T-cell (primary cell): ENCODE measurements at regions not wholly inside any gene's neighbourhood (a gene's known extent, or its start where the extent isn't known, plus 50 kb on each side); places are given as distances from the start of the nearest gene placed in this dataset.

Experiments used
- ATAC-seq, 4 experiments: fragments of 200-7000 bp in 3 of 4; fragments of 150-1000 bp in 1 of 4; cut with Tn5 transposase; replicated peaks in 1 of 4; 1 replicate in 3 of 4; 2 replicates in 1 of 4; pipeline ENCODE4 v1.10.0; 2021; ENCODE audit warnings: moderate library complexity in 3 of 4, mild to moderate bottlenecking in 2 of 4, moderate number of reproducible peaks in 1 of 4
- CTCF ChIA-PET, 2 donors: fragments of 300-600 bp; sonication (Branson Sonifier 250); formaldehyde crosslinking; loops; one replicate each; lab custom pipeline; 2022; ENCODE audit warnings: antibody characterized with exemption in 2 of 2; lab: Charles Lee
- POLR2A ChIA-PET, 2 donors: fragments of 300-600 bp; sonication (Branson Sonifier 250); formaldehyde crosslinking; loops; one replicate each; lab custom pipeline; 2022; ENCODE audit warnings: antibody characterized with exemption in 2 of 2; lab: Charles Lee
- DNase-seq, 35 experiments: peaks; one replicate each; pipeline versions ENCODE4 v3.0.0 to v3.0.0-alpha.2; 2013 to 2023
- H3K27ac ChIP-seq: one replicate; pipeline ENCODE4 v1.5.1; 2013; ENCODE audit warnings: low read length
- H3K27me3 ChIP-seq, 2 experiments: replicated peaks in 1 of 2; 1 replicate in 1 of 2; 2 replicates in 1 of 2; pipeline versions ENCODE4 v1.6.1 to v1.7.0; 2013; ENCODE audit warnings: low read length in 1 of 2, mixed read lengths in 1 of 2; ENCODE audit not compliant: control insufficient read depth in 2 of 2, insufficient read depth in 2 of 2; ENCODE audit errors: extremely low read depth in 1 of 2
- H3K36me3 ChIP-seq, 2 donors: 1 replicate in 1 of 2; 2 replicates in 1 of 2; pipeline versions ENCODE4 v1.6.1 to v1.7.0; 2013; ENCODE audit warnings: low read length in 1 of 2; ENCODE audit not compliant: control insufficient read depth in 2 of 2, insufficient read depth in 1 of 2; ENCODE audit errors: extremely low read depth in 1 of 2
- H3K4me1 ChIP-seq, 2 experiments: 1 replicate in 1 of 2; 2 replicates in 1 of 2; pipeline versions ENCODE4 v1.6.1 to v1.7.0; 2013; ENCODE audit warnings: low read length in 2 of 2, mixed read lengths in 1 of 2; ENCODE audit not compliant: insufficient read depth in 2 of 2, control insufficient read depth in 1 of 2; ENCODE audit errors: extremely low read depth in 1 of 2
- H3K4me3 ChIP-seq, 2 donors: 1 replicate in 1 of 2; 2 replicates in 1 of 2; pipeline versions ENCODE4 v1.5.1 to v1.7.0; 2013; ENCODE audit warnings: mild to moderate bottlenecking in 2 of 2, low read length in 1 of 2, moderate library complexity in 1 of 2; ENCODE audit not compliant: control insufficient read depth in 1 of 2; ENCODE audit errors: extremely low read depth in 1 of 2
- H3K9me3 ChIP-seq: 2 replicates; pipeline ENCODE4 v1.7.0; 2013
- H3K27ac Mint-ChIP-seq, 2 donors: one replicate each; pipeline ENCODE4 v1.8.0; 2020 to 2021; ENCODE audit warnings: mild to moderate bottlenecking in 2 of 2, mixed read lengths in 2 of 2
- H3K27me3 Mint-ChIP-seq, 2 donors: one replicate each; pipeline ENCODE4 v1.8.0; 2021 to 2022; ENCODE audit warnings: mixed read lengths in 2 of 2
- H3K36me3 Mint-ChIP-seq: one replicate; pipeline ENCODE4 v1.8.0; 2021; ENCODE audit warnings: mixed read lengths
- H3K4me1 Mint-ChIP-seq, 3 donors: one replicate each; pipeline ENCODE4 v1.8.0; 2020 to 2022; ENCODE audit warnings: mixed read lengths in 3 of 3, mild to moderate bottlenecking in 1 of 3
- H3K4me3 Mint-ChIP-seq, 3 donors: one replicate each; pipeline ENCODE4 v1.8.0; 2020 to 2022; ENCODE audit warnings: mild to moderate bottlenecking in 3 of 3, mixed read lengths in 3 of 3, moderate library complexity in 3 of 3
- H3K9me3 Mint-ChIP-seq, 3 donors: one replicate each; pipeline ENCODE4 v1.8.0; 2020 to 2022; ENCODE audit warnings: mixed read lengths in 3 of 3
- WGBS: methylation state at CpG from one replicate; pipeline ENCODE4 v1.1.5; 2013; ENCODE audit warnings: missing lambda C conversion rate; ENCODE audit not compliant: insufficient coverage; 5-methylcytosine and 5-hydroxymethylcytosine counted together

DNA sequence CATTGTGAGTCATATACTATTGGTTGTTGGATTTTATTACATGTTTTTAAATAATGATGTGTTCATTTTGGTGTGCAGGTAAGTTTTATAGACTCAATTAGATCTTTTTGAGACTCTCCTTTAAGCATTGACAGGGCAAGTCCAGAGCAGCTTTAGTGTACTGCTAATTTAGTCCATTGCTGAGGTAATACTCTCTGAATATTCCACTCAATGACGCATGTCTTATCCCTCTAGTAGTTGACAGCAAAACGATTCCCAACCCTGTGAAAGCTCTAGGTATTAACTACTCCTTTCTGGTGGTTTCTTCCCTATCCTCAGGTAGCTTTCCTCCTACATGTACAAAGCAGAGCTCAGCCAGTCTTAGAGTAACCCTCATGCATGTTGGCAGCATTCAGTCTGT, 373.5 kb upstream of the MAP3K7 start:
- ChIA-PET POLR2A (no interaction called here), CTCF (no interaction called here)
- H3K4me3 Mint-ChIP-seq = no peak overlapping the region
- H3K27me3 ChIP-seq = no peaks in the 10 kb centered on the region
- no peaks in the 10 kb centered on the region for H3K27me3 Mint-ChIP-seq
- no peaks in the 10 kb centered on the region for H3K4me1 Mint-ChIP-seq
- no peaks in the 10 kb centered on the region for H3K4me1 ChIP-seq
- WGBS = 66% methylated on average over 2 of the region's 2 CpGs
- no peak overlapping the region for H3K4me3 ChIP-seq
- H3K9me3 ChIP-seq = no peaks in the 10 kb centered on the region
- DNase-seq (no peak), ATAC-seq (no peak)
- peaks cover 0 to 5% (median 0%) of the 10 kb centered on the region in 3 donors for H3K9me3 Mint-ChIP-seq
- no peak overlapping the region for H3K27ac ChIP-seq
- no peak overlapping the region for H3K27ac Mint-ChIP-seq
- H3K36me3 Mint-ChIP-seq = no peaks in the 10 kb centered on the region
- no peaks in the 10 kb centered on the region for H3K36me3 ChIP-seq

DNA sequence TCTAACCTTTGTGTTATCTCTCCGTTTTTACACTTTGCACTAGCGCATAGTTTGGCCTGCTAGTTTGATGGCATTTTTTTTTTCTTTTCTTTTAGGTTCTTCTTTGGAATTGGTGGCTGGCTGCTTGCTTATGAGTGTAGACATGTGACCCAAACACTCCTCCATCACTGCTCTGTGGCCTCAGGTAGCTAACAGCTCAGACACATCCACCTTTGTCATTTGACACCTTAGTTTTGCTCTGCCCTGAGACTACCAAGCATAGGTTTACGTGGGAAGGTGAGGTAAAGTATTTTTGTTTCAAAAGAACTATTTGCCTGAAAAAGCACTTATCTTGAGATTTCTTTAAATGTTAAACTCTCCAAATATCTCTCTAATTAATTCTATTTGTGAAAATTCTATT, 368.4 kb upstream of the MAP3K7 start:
- no peaks in the 10 kb centered on the region for H3K36me3 ChIP-seq
- no peak overlapping the region for H3K27ac ChIP-seq
- H3K27me3 ChIP-seq = no peaks in the 10 kb centered on the region
- H3K4me1 Mint-ChIP-seq = no peaks in the 10 kb centered on the region
- no peak overlapping the region for H3K4me3 Mint-ChIP-seq
- H3K4me1 ChIP-seq = no peaks in the 10 kb centered on the region
- H3K36me3 Mint-ChIP-seq = no peaks in the 10 kb centered on the region
- H3K9me3 Mint-ChIP-seq = peaks cover 0 to 5% (median 0%) of the 10 kb centered on the region in 3 donors
- H3K4me3 ChIP-seq = no peak overlapping the region
- no peak overlapping the region for H3K27ac Mint-ChIP-seq
- no CpG with 5 or more reads among the region's 3 CpGs for WGBS
- H3K9me3 ChIP-seq = no peaks in the 10 kb centered on the region
- no peak for ATAC-seq
- ChIA-PET CTCF (no interaction called here), POLR2A (no interaction called here)
- DNase-seq = no peak
- no peaks in the 10 kb centered on the region for H3K27me3 Mint-ChIP-seq

DNA sequence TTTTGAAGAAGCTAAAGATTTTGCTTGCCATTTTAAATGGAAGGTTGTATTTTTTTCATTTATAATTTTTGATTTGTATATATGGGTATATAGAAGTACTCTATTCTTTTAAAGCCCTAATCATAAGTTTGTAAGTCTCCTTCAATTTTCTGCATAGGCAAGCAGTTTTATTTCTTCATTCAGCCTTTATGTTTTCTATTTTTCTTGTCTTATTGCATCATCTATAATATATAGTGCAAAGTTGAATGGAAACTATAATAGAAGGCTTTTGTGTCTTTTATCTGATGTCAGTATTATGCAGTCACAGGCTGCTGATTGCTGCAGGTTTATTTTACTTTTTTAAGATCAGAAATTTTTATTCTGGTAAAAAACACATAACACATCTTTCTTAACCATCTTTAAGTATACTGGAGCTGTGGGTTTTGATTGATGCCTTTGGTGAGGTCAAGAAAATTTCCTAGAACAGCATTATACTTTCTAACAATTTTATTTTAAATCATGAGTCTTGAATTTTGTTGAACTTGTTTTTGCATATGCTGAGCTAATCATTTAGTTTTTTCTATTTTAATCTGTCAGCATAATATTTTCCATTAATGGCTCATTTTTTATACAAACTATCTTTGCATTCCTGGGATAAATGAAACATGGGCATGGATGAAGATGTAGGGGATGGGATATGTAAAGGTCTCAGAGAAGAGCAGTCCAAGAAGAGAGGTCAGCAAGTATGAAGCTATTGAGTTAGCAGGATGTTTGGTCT, 366.7 kb upstream of the MAP3K7 start:
- Histone ChIP-seq H3K9me3 (no peaks in the 10 kb centered on the region), H3K4me1 (no peaks in the 10 kb centered on the region), H3K27me3 (peaks cover 0 to 2% of the 10 kb centered on the region in 2 experiments), H3K36me3 (no peaks in the 10 kb centered on the region), H3K27ac (no peak overlapping the region), H3K4me3 (no peak overlapping the region)
- H3K4me1 Mint-ChIP-seq = no peaks in the 10 kb centered on the region
- no peaks in the 10 kb centered on the region for H3K27me3 Mint-ChIP-seq
- POLR2A ChIA-PET = no interaction called here
- no peaks in the 10 kb centered on the region for H3K9me3 Mint-ChIP-seq
- H3K27ac Mint-ChIP-seq = no peak overlapping the region
- no peak overlapping the region for H3K4me3 Mint-ChIP-seq
- no peaks in the 10 kb centered on the region for H3K36me3 Mint-ChIP-seq
- DNase-seq = no peak
- CTCF ChIA-PET = interaction anchor here (0.8 to 2.0 kb wide), 2 partner anchors 12 to 13 kb away, joined by 3 to 6 read pairs; no protein-coding TSS in a partner anchor
- ATAC-seq = no peak

GRCh38 chr6:90952176-90952575, 365.3 kb upstream of the MAP3K7 start:
- Histone ChIP-seq H3K36me3 (no peaks in the 10 kb centered on the region), H3K27ac (no peak overlapping the region), H3K4me1 (no peaks in the 10 kb centered on the region), H3K27me3 (peaks cover 0 to 7% of the 10 kb centered on the region in 2 experiments), H3K9me3 (no peaks in the 10 kb centered on the region), H3K4me3 (no peak overlapping the region)
- no CpG with 5 or more reads among the region's 2 CpGs for WGBS
- no peaks in the 10 kb centered on the region for H3K9me3 Mint-ChIP-seq
- H3K36me3 Mint-ChIP-seq = no peaks in the 10 kb centered on the region
- H3K4me1 Mint-ChIP-seq = no peaks in the 10 kb centered on the region
- POLR2A ChIA-PET = no interaction called here
- CTCF ChIA-PET = no interaction called here
- DNase-seq = no peak
- H3K27me3 Mint-ChIP-seq = no peaks in the 10 kb centered on the region
- H3K4me3 Mint-ChIP-seq = no peak overlapping the region
- ATAC-seq = no peak
- H3K27ac Mint-ChIP-seq = no peak overlapping the region

GRCh38 chr6:90948540-90948939, 361.7 kb upstream of the MAP3K7 start:
- ATAC-seq = no peak
- Mint-ChIP-seq H3K36me3 (no peaks in the 10 kb centered on the region), H3K4me1 (no peaks in the 10 kb centered on the region), H3K9me3 (no peaks in the 10 kb centered on the region), H3K4me3 (no peak overlapping the region), H3K27ac (no peak overlapping the region), H3K27me3 (no peaks in the 10 kb centered on the region)
- H3K27me3 ChIP-seq = peaks cover 0 to 7% of the 10 kb centered on the region in 2 experiments
- no peaks in the 10 kb centered on the region for H3K4me1 ChIP-seq
- no peak overlapping the region for H3K27ac ChIP-seq
- no peak overlapping the region for H3K4me3 ChIP-seq
- ChIA-PET POLR2A (interaction anchor here in 1 of 2 donors (0.6 kb wide), 1 partner anchor 20 kb away, joined by 4 read pairs; no protein-coding TSS in a partner anchor), CTCF (interaction anchor here (0.6 to 1.2 kb wide), 2 partner anchors 8 to 698 kb away, joined by 4 to 7 read pairs; no protein-coding TSS in a partner anchor)
- WGBS = 87% methylated on average over 7 of the region's 9 CpGs
- no peak for DNase-seq
- no peaks in the 10 kb centered on the region for H3K9me3 ChIP-seq
- H3K36me3 ChIP-seq = no peaks in the 10 kb centered on the region

GRCh38 chr6:90947184-90948064, 360.6 kb upstream of the MAP3K7 start:
- H3K9me3 ChIP-seq = no peaks in the 10 kb centered on the region
- no peaks in the 10 kb centered on the region for H3K36me3 ChIP-seq
- Mint-ChIP-seq H3K9me3 (no peaks in the 10 kb centered on the region), H3K27ac (no peak overlapping the region), H3K27me3 (no peaks in the 10 kb centered on the region), H3K4me3 (no peak overlapping the region), H3K4me1 (no peaks in the 10 kb centered on the region), H3K36me3 (no peaks in the 10 kb centered on the region)
- H3K27ac ChIP-seq = no peak overlapping the region
- POLR2A ChIA-PET = no interaction called here
- ATAC-seq (peak in 1 of 4 experiments; percentile 24), DNase-seq (no peak)
- no peaks in the 10 kb centered on the region for H3K4me1 ChIP-seq
- H3K27me3 ChIP-seq = peaks cover 0 to 7% of the 10 kb centered on the region in 2 experiments
- CTCF ChIA-PET = no interaction called here
- no peak overlapping the region for H3K4me3 ChIP-seq
- 90% methylated on average over 29 of the region's 29 CpGs for WGBS
